ENCODE measurements at regions not wholly inside any gene's neighbourhood (a gene's known extent, or its start where the extent isn't known, plus 50 kb on each side); places are given as distances from the start of the nearest gene placed in this dataset.

DNA sequence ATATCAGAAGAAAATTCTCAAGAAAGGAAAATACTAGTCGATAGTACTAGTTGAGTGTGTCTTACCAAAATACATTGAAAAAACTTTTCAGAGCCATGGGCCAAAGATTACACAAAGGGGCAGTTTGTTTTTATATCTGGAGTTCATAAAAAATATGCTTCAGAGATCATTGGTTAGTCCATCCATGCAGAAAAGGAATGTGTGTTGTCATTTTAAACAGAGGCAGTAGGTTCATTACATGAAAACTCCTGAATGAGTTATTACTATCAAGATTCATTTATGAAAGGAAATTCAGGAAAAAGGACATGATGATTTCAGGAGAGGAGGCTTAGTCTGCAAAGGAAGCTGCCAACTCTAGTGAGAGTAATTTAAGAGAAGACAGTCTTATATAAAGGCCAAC, 354.8 kb downstream of the AEBP2 start:
- TF ChIP-seq POLR2AphosphoS5 (IDR thresholded peaks at IDR 0.05; ENCODE audit: low read depth, low read length) (no peak), TAF1 (IDR thresholded peaks at IDR 0.05; ENCODE audit: borderline replicate concordance, low read depth, low read length) (no peak), POLR2A (IDR thresholded peaks at IDR 0.05; ENCODE audit: low read depth, low read length) (no peak)

Data from GM12892 (cell line).